HUDEP-2 (cell line): ENCODE measurements at regions not wholly inside any gene's neighbourhood (a gene's known extent, or its start where the extent isn't known, plus 50 kb on each side); places are given as distances from the start of the nearest gene placed in this dataset.
"Not testable (repeated sequence)": the region's sequence is repeated elsewhere in the genome, so short reads cannot be mapped to it uniquely, and the experiment has no call there.

Experiments
- DNase-seq, 76 experiments: peaks; one replicate each; lab custom pipeline; 2025; ENCODE audit not compliant: unreplicated experiment in 76 of 76; lab: John Stamatoyannopoulos, UW

DNA sequence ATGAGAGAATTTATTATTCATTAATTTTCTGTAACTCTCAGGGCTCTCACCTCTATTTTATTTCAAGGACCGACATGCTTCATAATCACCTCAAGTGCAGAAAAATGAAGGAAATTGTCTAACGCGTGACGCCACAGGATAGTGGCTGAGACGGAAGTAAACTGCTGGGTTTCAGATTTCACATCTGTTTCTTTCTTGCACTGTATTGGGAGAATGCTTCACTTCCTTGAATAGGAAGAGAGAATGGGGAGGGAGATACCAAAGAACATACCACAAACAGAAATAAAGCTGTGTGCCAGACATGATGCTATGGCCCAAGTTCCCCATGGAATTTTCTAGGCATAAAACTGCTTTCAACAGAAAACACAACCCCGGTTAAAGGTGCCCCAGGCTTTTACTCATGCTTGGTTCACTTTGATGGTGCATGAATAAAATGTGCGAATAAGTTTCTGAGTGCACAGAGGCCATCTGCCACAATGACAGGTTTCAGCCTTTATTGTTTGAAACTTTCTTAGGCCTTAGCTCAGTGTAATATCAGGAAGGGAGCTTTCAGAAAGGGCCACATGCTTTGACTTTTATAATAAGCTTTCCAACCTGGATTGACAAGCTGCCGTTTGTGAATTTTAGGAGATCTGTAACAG lies 1116.4 kb downstream of the SOCS6 start:
- DNase-seq, result no peak

DNA sequence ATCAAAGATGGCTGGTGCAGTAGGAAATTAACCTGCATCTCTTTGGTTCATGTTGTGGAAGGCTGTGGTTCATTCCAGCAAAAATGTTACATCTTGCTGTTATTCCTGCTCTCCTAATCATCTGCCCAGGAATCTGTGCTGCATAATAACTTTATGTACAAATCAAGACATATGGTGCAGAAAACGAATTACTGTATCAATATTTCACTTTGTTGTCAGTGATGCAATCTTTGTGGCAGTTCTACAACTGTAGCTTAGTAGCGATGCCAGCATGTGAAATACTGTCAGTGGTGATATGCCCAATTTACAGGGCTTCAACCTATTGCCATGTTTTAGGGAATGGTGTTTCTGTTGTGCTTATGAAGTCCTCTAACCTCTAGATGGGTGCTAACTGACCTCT lies 1114.7 kb downstream of the SOCS6 start:
- no peak for DNase-seq

DNA sequence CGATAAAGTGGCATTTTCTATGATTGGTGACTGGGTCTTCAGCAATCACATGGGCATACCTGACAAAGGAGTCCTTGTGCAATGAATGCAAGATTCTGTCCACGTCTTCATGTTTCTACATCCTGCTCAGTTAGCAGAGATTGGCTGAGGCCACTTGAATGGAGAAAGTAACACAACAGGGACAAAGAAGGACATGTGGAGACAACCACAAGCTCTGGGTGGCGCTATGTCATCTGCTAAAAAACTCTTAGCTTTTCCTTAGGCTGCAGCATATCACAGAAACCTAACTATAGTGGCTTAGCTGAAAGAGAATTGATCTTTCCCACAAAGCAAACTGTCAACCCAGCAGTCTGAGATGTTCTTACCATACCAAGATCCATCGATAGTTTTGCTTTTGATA lies 1109.7 kb downstream of the SOCS6 start:
- DNase-seq, result no peak

DNA sequence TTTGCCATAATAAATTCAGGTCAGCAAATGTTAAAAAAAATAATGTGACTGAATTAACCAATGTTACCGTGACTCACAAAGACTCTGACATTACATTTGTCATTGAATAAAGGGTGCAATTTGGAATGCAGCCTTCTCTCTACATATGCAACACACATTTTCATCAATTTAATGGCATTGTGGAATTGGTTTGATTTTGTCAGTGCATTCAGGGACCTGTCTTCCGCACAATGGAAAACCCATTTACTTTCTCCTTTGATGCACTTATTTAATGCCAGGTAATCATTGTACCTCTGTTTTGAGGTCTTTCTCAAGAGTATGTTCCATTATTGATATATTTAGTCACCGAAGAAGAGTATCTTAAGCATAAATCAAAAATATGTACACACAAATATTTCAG lies 1099.3 kb downstream of the SOCS6 start:
- no peak for DNase-seq

DNA sequence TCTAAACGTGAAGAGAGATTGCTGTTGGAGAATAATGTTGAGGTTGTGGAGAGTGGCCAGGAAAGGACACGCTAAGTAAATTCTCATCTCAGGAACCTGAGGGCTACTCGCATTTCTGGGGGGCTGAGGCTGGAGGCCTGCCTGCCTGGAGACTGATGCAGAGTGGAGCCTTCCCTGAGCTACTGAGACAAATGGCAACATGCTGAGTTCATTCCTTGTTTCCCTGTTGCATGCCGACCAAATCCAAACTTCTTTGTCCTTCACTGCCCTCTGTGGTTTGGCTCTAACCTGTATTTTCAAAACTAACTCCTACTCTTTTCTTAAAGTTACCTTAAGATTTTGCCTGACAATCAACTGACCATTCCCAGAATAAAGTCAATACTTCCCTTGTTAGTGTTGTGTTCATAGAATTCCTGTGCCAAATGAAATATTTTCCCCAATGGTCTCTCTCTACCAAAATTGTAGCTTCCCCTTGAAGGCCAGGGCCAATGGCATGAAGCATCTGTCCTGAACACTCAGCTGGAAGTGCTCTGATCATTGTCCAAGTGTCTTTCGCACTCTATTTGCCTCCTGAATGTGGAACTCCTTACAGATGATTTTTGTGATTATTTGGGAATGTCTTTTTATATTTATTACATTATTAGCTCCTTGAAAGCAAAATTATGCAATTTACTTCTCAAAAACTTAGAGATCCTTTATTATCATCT lies 1085.6 kb downstream of the SOCS6 start:
- no peak for DNase-seq

DNA sequence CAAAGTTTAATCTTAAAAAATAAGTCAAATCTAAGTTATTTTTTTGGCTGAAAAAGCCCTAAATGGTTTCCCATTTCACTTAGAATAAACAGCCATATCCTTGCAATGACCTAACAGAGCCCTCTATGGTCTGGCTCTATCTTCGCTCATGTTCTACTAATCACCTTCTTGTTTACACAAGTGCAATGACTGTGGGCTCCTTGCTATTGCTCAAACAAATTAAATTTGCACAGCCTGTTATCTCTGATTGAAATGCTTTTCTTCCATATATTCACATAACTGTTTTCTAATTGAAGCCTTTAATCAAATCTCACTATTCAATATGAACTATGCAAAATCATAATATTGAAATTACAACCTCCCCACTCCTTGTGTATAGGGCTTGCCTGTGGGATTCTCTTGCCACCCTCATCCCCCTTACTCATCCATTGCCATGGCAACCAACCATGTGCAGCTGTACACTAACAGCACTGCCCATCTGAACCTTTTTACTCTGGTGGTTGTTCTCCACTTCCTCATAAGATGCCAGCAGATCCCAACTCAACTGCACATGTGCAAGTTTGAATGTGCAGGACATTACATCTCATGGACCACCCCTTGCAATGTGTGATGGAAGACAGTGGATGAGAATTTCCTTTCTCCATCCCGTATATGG lies 1083.2 kb downstream of the SOCS6 start:
- no peak for DNase-seq

DNA sequence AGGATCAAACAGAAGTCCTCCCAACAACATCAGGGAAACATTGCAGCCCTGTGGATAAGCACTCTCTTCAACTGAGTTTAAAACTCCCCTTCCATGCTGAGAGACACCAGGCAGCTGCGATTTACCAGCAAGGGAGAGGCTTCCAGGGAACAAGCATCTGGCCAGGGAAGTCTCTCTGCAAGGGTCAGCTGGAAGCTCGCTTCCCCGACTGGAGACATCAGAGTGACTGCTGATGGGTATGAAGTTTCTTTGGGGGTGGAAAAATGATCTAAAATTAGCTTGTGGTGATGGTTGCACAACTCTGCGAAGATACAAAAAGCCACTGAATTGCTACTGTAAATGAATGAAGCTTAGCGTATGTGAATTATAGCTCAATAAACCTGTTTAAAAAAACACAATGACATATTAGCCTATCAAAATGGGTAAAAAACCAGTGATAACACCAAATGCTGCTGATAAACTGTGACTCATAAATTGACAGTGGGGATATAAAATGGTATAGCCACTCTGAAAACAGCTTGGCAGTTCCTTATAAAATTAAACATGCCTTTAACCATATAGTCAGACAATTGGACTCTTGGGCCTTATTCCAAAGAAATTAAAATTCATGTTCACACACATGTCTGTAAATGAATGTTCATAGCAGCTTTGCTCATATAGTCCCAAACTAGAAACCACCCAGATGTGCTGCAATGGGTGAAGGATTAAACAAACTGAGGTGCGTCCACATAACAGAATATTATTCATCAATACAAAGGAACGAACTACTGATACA lies 1082.0 kb downstream of the SOCS6 start:
- DNase-seq, result no peak

DNA sequence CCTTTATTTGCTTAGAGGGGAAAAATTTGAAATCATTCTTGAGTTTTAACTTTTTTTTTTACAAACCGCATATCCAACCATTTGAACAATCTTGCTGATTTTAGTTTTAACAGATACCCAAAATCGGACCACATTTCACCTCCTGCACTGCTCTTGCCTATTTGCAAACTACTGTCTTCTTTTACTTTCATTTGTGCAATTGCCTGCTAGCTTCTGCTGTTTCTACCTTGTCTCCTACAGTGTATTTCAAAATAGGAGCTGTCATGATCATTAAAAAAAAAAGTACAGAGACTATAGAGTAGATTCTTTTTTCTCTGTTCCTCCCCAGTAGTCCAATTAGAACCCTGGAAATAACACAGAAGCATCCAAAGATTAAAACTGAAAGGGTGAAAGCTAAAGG lies 1081.2 kb downstream of the SOCS6 start:
- DNase-seq, result no peak

DNA sequence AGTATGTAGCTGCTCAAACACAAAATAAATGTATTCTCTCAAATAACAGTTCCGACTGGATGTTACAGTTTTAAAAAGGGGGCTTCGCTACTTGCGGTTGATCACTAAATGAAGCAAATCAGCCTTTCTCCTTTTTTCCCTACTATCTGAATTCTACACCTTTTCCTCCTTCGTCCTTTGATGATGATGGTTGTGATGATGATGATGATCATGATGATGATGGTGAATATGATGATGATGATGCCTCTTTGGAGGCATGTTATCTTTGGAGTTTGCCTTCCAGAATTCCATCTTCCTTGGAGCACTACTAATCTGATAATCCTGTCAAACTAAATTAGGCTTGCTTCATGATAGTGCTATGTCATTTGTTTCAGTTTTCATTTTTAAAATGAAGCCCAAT lies 1073.3 kb downstream of the SOCS6 start:
- no peak for DNase-seq

DNA sequence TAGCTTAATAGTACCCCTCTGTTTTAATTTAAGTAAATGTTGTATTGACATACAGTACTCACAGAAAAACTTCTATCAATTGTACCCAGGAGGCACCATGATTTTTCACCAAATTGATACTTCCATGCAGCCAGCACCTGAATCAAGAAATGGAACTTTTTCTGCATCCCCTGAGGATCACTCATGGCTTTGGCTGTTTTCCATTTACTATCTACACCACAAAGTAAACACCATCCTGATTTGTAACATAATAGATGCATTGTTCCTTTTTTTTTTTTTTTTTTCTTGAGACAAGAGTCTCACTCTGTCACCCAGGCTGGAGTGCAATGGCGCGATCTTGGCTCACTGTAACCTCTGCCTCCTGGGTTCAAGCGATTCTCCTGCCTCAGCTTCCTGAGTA lies 1066.8 kb downstream of the SOCS6 start:
- DNase-seq, result not testable (repeated sequence)

DNA sequence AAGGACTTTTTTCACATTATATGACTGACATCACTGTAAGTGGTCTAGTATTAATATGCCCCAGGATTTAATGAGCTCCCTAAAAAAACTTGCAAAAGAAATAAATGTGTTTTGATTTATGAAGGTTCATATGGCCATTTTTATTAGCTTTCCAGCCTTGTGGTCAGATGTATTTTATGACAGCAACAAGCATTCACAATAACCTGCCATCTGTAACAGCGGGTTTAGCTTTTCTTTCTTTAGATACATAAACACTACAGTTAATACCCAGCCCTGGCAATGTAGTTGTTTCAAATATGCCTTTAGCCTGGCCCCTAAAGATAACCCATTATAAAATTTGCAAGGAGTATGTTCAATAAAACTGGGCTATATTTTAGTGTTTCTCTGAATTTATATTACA lies 1063.8 kb downstream of the SOCS6 start:
- DNase-seq, result no peak

DNA sequence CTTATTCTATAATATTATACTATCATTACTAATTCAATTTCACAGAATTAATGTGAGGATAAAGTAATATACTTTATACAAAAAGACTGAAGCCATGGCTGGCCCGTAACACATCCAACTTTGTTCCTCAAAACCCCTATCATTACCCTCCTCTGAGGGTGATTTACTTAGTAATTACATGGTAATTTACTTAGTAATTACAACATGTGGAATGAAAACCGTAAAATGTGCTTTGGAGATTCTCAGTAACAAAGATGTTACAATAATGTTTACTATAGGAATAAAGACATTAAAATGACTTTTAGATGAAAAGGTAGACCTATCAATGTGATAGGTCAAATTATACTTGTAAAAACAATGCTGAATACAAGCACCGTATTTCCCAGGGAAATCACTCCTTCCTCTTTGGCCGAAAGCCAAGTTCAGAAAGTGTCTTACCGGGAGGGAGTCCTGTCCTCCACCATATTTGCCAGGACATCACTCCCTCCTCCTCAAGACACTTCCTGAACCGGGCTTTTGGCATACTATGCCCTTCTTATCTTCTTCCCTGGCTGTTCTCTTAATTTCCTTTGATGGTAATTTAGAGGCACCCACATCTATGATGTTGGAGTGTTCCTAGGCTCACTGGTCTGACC lies 1047.8 kb downstream of the SOCS6 start:
- no peak for DNase-seq

DNA sequence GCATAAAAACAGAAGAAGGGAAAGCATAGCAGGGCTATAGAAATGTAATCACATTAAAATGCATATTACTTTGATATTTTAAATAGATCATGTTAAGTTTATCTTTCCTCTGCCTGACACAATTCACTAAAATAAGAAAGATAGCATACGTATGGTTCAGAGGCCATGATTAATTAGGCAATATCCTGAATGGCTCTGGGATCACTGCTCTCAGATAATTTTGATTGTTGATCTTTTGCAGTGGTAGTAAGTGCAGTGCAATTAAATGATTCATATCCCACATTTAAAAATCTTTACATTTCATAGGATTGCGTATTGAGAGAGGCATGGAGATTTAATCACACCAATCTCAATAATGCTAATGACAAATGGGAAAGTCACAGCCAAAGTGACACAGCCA lies 1040.7 kb downstream of the SOCS6 start:
- no peak for DNase-seq

DNA sequence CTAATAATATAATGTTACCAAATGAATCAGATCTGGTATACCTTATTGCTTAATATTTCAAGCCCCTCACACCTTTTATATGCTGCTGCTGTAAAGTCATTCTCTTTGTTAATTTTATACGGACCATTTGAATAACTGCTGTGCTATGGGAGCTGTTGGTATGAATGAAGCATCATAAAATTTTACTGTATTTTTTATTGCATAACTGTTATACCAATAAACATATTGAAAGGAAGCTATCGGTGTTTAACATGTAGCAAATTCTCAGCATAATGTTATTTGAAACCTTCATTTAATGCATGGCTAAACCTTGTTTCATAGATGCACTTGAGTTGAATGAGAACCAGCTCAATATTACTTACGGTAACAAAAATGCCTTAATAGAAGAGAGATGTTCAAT lies 1040.3 kb downstream of the SOCS6 start:
- DNase-seq, result no peak

DNA sequence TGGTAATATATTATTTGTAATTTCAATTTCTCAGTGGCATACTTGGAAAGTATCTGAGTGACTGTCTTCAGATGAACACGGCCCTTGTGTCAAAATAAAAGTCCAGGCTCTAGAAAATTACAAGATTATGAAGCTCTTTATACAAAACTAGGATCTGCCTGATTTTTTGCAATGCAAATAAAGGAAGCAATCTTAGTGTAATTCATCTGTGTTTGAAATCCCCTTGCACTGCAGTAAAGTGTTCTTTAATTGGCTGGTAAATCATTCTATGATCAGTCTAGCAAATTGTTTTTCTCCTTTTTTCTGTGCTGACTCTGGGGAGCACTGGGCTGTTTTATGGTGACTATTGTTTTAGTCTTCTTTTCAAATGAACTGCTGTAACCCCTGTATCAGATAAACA lies 1039.0 kb downstream of the SOCS6 start:
- no peak for DNase-seq

DNA sequence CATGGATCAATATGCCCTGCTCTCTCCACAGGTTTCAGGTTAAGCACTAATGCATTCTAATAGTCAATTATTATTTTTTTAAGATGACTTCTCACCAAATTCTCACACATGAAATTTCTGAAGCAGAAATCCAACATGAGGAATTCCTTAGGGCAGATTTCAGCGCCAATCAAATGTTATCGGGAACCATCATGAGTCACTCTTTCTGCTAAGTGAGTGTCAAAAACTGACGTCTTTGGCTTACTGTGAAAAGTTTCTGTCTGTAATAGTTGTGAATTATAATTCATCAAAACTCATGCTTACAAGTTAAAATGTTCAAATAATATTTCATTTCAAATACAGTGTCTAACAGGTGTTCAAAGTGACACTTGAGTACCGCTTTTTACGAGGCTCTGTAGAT lies 1038.6 kb downstream of the SOCS6 start:
- no peak for DNase-seq

DNA sequence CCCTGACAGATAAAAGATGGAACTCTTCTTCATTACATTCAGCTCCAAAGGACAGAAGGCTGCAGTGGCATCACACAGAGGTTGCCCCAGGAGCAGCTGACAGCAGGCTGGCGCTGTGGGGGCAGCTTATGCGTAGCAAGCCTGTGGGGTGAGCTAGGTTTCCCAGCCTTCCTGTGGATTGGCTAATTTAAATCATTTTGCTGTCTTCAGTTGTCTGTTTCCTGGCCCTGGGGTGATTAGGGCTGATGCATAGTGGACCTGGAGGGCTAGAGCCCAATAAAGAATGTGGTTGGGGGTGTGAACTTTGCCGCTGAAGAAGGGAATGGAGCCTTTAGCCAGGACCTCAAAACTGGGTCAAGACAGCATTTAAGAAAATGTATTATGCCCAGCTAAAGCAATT lies 1038.0 kb downstream of the SOCS6 start:
- DNase-seq, result no peak

DNA sequence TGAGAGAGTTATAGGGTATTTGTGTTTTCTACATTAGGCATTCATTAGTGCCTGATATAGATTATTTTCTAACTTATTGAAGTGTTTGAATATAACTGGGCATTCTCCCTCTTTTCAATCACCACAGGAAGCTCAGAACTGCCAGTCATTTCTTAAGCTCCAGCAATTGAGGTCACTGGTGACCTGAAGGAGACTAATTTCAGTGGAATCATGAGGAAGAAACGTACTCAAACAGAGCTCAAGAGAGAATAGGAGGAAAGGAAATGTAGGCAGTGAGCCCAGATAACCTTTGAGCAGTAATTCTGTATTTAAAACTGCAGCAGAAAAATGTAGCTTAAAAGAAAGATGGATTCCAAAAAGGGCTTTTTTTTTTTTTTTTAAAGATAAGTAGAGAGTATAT lies 1035.5 kb downstream of the SOCS6 start:
- DNase-seq, result no peak

DNA sequence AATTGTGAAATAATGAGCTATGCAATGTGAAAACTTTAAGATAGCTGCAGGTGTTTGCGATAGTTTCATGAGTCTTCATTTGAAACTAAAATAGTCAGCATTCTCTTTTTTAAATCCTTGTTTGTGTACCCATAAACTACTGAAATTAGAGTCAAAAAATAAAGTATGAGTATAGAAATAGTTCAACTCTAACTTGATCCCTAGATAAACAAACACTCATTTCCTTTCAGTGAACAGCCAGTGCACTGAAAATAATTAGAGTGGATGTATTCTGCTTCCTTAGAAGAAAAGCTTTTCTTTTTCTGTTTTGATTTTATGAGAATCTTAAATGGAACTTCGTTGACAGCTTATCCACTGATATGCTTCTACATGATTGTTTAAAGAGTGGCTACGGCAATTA lies 1033.4 kb downstream of the SOCS6 start:
- DNase-seq, result no peak

DNA sequence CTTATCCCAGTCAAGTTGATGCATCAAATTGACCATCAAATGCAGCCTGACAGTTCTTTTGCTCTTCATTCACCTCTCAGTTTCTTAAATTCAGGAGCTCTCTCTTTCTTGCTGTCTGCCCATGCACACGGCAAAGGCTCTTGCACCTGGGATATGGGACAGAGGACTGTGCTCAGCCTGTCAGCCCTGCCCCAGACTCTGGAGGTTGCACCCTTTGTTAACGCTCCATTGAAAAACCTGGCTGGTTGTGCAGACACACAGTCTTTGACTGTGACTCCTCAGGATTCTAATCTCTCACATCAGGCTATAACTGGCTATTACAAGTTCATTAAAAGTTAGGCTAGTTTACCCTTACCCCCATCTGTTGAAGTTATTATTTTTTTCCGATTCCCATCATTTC lies 1032.5 kb downstream of the SOCS6 start:
- no peak for DNase-seq

DNA sequence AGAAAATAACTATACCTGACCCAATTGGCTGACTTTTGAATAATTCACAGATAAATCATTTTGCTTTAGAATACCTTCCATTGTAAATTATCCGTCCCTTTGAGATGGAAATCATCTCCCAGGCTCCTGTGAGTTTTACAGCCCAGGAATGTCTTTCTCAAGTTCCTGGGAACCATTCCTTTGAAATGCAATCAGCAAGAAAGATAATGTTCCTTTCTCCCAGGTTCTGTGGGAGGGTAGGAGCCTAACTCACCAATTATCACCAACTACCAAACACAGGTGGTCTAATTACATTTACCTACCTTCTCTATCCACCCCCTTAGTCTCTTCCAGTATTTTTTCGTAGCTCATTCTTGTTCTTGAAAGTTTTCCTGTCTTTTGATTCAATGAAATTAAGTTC lies 1016.0 kb downstream of the SOCS6 start:
- DNase-seq, result no peak
